Fibroblast of mammary gland (primary cell): ENCODE measurements at regions not wholly inside any gene's neighbourhood (a gene's known extent, or its start where the extent isn't known, plus 50 kb on each side); places are given as distances from the start of the nearest gene placed in this dataset.

Experiments used
- DNase-seq: peaks from one replicate; pipeline ENCODE4 v3.0.0-alpha.2; 2010; ENCODE audit warnings: low read depth
- H3K4me3 ChIP-seq: 2 replicates; pipeline ENCODE4 v1.5.1; 2011; ENCODE audit warnings: low read depth, mild to moderate bottlenecking, low read length, moderate library complexity; ENCODE audit not compliant: control insufficient read depth
- CTCF ChIP-seq: conservative IDR thresholded peaks from 2 replicates; pipeline ENCODE4 v1.5.1; 2011; ENCODE audit warnings: low read depth, low read length, inconsistent platforms; ENCODE audit not compliant: control insufficient read depth, insufficient read depth

DNA sequence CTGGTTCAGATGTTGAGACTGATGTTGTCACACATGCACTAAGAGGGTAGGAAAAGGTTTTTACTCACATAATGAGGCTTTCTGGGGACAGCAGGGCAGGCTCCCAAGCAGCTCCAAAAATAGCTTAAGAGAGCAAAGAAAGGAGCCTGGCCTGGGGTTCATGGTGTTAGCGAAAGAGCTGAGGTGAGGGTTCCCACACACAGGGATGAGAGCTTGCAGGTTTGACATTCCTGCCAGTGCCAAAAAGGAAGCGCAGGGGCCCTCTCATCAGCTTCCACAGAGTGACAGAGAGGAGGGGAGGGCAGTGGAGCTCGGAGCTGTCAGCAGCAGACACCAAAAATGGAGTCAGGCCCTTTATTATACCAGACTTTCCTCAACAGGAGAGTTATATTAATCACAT is 65.5 kb upstream of the FAM216B start:
- no peak for DNase-seq
- no peak for TF ChIP-seq CTCF
- no peak overlapping the region for H3K4me3 ChIP-seq

DNA sequence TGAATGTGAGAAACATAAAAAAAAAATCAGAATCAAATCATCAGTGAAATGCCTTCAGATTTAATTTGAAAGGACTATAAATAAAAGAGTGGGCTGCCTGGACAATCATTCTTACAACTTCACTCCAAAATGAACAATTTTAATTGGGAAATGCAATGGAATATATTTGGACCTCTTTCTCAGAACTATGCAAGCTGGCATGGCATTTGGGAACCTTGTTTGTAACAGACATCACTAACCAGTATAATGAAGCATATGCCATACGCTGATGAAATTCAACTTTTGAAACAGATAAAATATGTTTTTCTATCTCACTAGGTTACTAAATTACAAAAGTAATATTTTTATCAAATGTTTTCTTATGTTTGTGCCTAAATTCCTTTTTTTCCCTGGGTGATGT is 64.2 kb upstream of the FAM216B start:
- no peak for TF ChIP-seq CTCF
- H3K4me3 ChIP-seq = no peak overlapping the region
- DNase-seq = no peak

GRCh38 chr13:42720113-42720857 is 61.1 kb upstream of the FAM216B start:
- no peak overlapping the region for H3K4me3 ChIP-seq
- peak; percentile 100 for DNase-seq
- TF ChIP-seq CTCF = no peak

- no peak for TF ChIP-seq CTCF
- no peak overlapping the region for H3K4me3 ChIP-seq
- no peak for DNase-seq
Measured at GRCh38 chr13:42720858-42721219, 60.5 kb upstream of the FAM216B start.

DNA sequence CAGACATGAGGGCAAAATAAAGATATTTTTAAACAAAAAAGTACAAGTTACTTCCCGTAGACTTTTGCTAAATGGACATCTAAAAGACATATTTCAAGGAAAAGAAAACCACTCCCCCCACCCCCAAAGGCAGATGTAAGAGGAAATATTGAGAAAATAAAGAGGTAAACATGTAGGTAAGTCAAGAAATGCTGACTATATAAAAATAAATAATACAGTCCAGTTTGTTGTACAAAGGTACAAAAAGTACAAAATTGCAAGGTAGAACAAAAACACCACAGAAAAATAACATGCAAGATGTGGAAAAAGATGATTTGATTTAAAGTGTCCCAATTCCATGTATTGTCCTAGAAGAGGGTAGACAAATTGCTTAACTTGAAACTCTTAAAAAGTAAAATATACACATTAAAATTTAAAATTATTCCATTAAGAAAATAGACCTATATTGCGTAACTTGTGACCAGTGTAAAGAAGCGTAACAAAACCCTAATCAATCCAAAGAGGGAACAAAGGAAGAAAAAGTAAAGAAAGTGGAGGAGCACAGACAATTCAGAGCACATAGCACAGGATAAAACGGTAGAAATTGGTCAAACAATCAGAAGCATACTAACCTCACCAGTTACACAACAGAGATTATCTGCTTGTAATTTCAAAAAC is 58.4 kb upstream of the FAM216B start:
- TF ChIP-seq CTCF = no peak

GRCh38 chr13:42728507-42729180 is 52.7 kb upstream of the FAM216B start:
- TF ChIP-seq CTCF = no peak
- DNase-seq = no peak
- H3K4me3 ChIP-seq = no peak overlapping the region

More for the DNA sequence above, 58.4 kb upstream of the FAM216B start:
- H3K4me3 ChIP-seq = no peak overlapping the region
- DNase-seq = no peak
